HAP-1 (cell line): ENCODE measurements at regions not wholly inside any gene's neighbourhood (a gene's known extent, or its start where the extent isn't known, plus 50 kb on each side); places are given as distances from the start of the nearest gene placed in this dataset.
A peak's percentile ranks its signal among the peaks of the same experiment; 100 is the strongest.

Experiments used
- DNase-seq, 2 experiments: peaks; one replicate each; pipeline ENCODE4 v3.0.0-alpha.2; 2016 to 2020; ENCODE audit warnings: low spot score in 2 of 2
- H3K27me3 ChIP-seq: fragments of 250-450 bp; sonication (Bioruptor Pico); 2 replicates; pipeline ENCODE4 v1.5.1; 2020; ENCODE audit warnings: low read depth, mild to moderate bottlenecking, moderate library complexity
- H3K36me3 ChIP-seq: fragments of 250-450 bp; sonication (Bioruptor Pico); replicated peaks from 2 replicates; pipeline ENCODE4 v1.5.1; 2020; ENCODE audit warnings: mild to moderate bottlenecking
- H3K4me1 ChIP-seq: fragments of 250-450 bp; sonication (Bioruptor Pico); 2 replicates; pipeline ENCODE4 v1.5.1; 2020; ENCODE audit warnings: mild to moderate bottlenecking
- H3K4me3 ChIP-seq: fragments of 250-450 bp; sonication (Bioruptor Pico); 2 replicates; pipeline ENCODE4 v1.5.1; 2020; ENCODE audit warnings: mild to moderate bottlenecking, moderate library complexity
- H3K9me3 ChIP-seq: fragments of 250-450 bp; sonication (Bioruptor Pico); 2 replicates; pipeline ENCODE4 v1.5.1; 2020; ENCODE audit warnings: mild to moderate bottlenecking, moderate library complexity
- in situ Hi-C: fragments of 300-500 bp; cut with MboI; formaldehyde crosslinking; loops from 3 replicates; pipeline ENCODE4 v1.14.3; 2020; ENCODE audit warnings: low sequenced_read_pairs, inconsistent platforms, mixed read lengths

DNA sequence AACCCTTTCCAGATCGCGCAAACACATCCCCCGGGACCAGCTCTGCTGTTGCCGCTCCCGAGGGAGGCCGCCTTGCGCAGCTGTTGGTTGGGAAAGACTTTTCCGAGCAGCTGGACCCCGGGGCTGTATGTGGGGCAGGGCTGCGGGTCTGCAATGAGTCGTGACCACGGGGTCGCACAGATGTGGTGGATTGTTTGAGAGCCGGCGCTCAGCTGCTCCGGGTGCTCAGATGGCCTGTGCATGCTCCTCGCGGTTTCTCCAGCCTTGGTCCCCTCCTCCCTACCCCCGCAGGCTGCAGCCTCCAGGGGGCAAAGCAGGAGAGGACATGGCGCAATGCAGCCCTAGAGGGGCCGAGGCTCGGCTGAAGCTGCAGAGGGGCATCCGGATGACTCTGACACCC is 105.2 kb upstream of the OTOS start:
- in situ Hi-C loops = no loop called here
- no peak for DNase-seq
- no peaks in the 10 kb centered on the region for H3K9me3 ChIP-seq
- no peak overlapping the region for H3K4me3 ChIP-seq
- H3K36me3 ChIP-seq = no peaks in the 10 kb centered on the region
- no peaks in the 10 kb centered on the region for H3K4me1 ChIP-seq
- H3K27me3 ChIP-seq = peaks cover 10% of the 10 kb centered on the region; the same call in 1 of the 2 replicates

DNA sequence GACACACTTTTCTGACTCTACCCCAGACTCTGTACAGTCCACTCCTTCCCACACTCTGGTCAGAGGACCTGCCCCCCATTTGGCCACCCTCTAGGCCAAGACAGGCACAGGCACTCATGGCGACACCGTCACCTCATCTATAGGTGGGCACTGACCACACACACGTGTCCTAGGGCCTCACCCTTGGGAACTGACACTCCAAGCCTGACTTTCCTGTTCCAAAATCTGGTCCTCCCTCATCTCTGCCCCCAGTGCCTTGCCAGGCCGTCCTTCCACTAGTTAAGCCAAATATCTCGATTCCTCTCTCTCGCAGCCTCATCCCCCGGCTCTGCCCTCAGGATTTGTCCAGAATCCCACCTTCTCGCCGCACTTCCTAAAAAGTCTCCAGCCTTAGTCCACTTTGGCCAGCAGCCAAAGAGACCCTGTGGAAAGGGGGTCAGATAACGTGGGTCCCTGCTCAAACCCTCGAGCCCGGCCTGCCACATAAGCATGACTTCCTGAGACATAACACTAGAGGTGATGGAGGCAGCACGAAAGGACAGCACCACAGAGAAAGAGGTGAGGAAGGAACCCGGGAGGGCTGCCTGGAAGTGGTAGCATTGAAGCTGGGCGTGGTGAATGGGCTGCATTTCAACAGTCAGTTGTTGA is 105.8 kb upstream of the OTOS start:
- in situ Hi-C loops = no loop called here
- Histone ChIP-seq H3K36me3 (no peaks in the 10 kb centered on the region), H3K4me3 (no peak overlapping the region), H3K4me1 (no peaks in the 10 kb centered on the region), H3K9me3 (no peaks in the 10 kb centered on the region), H3K27me3 (peaks cover 10% of the 10 kb centered on the region; the same call in 1 of the 2 replicates)
- DNase-seq = no peak

DNA sequence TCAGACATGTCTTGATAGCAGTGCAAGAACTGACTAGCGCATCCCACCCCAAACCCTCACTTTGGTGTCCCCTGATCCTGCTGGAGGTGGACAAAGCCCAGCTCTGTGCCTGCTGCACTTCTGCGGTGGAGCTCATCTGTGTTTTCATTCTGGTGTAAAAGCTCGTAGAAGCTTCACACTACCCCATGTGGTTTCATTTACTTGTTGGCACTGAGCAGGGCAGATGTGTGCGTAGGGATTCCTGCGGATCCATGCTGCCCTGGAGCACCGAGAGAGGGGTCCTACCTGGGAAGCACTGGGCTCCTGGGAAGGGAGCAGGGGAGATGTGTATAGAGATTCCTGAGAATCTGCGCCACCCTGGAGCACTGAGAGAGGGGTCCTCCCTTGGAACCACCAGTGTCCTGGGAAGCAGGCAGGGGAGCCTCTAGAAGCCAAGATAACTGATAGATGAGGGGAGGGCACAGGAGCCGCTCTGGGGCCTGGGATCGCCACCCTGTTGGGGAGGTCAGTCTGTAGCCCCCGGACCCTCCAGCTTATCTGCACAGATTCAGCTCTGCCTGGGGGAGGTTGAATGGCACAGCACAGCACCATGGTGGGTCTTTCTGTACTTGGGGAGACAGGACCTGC is 106.9 kb upstream of the OTOS start:
- Histone ChIP-seq H3K4me3 (no peak overlapping the region), H3K4me1 (no peaks in the 10 kb centered on the region), H3K27me3 (peaks cover 10% of the 10 kb centered on the region; the same call in 1 of the 2 replicates), H3K9me3 (no peaks in the 10 kb centered on the region), H3K36me3 (no peaks in the 10 kb centered on the region)
- in situ Hi-C loops = no loop called here
- no peak for DNase-seq

DNA sequence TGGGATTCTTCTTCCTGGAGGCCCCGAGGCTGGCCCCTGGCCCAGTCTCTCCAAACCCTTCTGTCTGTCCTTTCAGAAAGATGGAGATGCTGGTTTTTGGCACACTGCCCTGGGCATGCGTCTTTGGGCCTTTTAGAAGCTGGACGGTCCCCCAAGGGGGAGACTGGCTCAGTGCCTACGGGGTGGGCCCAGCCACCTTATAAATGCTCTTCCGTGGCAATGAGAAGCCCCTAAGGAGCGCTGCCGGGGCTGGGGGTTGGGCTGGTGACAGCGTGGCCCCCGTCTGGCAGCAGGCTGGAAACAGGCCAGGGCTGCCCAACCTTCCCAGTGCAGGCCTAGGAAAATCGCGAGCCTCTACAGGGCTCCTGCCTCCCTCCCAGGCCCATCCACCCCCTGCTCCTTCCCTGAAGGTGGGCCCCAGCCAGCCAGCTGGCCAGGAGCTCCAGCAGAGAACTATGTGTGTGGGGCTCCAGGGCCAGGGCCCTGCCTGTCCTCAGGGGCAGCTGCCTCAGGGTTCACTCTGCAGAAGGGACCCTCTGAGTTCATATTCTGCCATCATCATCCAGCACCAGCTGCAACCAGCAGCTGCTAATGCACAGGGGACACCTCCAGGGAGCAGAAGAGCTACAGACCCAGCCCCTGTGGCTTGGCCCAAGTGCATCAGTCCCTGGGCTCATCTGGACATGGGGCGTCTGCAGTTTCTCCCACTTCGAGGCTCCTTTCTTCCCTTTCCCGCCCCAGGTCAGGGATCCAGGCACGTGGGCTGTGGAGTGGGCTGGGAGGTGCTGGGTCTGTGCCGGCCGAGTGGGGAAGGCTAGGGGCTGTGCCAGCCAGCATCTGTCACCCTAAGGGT is 107.6 kb upstream of the OTOS start:
- Histone ChIP-seq H3K4me1 (no peaks in the 10 kb centered on the region), H3K36me3 (no peaks in the 10 kb centered on the region), H3K9me3 (no peaks in the 10 kb centered on the region), H3K27me3 (peaks cover 7% of the 10 kb centered on the region; the same call in 1 of the 2 replicates), H3K4me3 (no peak overlapping the region)
- in situ Hi-C loops = no loop called here
- no peak for DNase-seq

DNA sequence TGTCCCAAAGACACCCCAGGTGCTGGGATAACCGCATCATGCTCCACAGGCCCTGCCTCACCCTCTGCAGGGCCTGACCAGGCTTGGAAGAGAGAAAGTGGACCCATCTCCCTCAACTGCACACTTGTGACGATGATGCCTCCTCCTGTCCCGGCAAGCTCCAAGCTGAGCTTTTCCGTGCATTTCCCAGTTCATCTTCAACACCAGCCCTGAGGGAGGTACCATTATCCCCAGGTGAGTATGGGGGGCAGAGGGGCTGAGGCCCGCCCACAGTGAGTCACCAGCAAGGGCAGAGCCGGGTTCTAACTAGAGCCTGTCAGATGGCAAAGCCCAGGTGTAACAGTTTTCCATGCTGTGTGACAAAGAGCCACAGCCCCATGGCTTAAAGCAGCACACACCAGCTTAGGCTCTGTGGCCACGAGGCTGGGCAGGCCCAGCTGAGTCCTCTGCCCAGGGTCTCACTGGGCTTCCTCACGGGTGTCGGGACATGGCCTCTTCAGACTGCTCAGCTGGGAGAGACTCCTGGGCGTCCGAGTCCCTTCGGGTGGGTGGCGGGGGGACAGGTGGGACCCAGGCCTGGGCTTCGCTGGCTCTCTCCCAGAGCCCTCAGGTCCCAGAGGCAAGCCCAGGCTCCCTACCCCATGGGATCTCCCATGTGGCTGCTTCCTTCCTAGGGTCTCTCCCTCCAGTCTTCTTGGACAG is 108.4 kb upstream of the OTOS start:
- Histone ChIP-seq H3K4me1 (no peaks in the 10 kb centered on the region), H3K27me3 (peaks cover 3% of the 10 kb centered on the region; the same call in 1 of the 2 replicates), H3K36me3 (no peaks in the 10 kb centered on the region), H3K9me3 (no peaks in the 10 kb centered on the region), H3K4me3 (no peak overlapping the region)
- in situ Hi-C loops = no loop called here
- DNase-seq = no peak

DNA sequence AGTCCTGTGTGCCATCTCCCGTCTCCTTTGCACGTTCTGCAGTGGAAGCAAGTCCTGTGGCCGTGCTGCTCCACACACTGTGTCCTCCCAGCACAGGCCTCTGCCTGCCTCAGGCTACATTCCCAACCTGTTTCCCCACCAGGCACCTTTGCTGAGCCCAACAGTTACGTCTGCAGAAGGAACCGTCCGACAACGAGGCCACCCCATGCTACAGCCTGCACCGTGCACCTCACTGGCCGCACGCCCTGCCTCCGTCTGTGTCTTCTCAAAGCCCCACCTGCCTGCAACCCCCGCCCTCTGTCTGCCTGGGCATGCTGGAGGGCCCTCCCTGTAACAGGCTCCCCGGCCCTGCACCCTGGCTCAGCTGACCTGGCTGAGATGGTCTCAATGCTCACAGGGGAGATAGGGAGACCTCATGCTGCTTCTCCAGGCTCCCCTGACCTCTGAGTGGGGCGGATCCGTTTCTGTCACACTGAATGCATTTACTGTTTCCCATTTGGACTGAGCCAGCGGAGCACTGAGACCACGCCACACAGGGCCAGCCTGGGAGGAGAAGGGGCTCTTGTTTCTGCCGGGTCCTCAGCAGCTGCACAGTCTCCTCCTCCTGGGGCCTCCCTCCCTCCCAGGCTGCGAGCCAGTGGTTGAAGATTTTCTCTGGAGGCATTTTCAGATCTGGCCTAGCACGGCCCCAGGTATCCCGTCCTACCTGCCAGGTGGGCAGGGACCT is 109.1 kb upstream of the OTOS start:
- Histone ChIP-seq H3K27me3 (peaks cover 3% of the 10 kb centered on the region; the same call in 1 of the 2 replicates), H3K9me3 (no peaks in the 10 kb centered on the region), H3K36me3 (no peaks in the 10 kb centered on the region), H3K4me1 (no peaks in the 10 kb centered on the region), H3K4me3 (no peak overlapping the region)
- DNase-seq = no peak
- in situ Hi-C loops = no loop called here

DNA sequence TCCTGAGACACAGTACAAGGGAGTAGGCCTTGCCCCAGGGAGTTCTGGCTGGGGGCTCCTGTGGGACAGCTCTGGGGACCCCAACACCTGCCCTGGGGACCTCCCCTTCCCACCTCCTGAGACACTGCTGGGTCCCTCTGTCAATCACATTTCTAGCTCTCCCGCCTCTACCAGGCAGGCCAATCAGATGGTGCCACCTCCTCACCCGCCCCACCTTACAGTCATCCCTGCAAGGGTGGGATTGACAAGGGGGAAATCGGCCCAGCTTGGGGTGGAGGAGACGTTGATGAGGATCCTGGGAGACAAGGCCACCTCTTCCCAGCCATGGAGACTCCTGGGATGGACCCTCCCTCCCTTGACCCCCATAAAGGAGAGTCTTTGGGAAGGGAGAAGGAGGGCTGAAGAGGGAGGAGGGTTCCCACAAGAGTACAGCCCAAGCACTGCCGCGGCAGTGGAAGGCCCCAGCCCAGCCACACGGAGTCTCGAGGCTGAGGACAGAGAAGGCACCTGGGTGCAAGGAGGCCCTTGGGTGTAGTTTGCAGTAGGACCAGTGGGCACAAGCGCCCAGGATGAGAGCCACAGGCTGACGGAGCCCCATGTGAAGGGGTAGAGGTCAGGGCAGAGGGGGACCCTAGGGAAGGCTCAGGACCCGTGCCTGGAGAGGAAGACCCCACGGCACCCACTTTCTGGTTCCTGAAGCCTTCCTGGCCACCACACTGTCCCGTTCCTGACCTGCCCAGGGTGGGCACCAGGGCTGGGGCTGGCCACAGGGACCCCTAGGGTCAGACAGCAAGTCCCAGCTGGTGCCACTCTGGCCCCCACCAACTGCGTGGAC is 109.9 kb upstream of the OTOS start:
- no peak for DNase-seq
- Histone ChIP-seq H3K4me3 (no peak overlapping the region), H3K9me3 (no peaks in the 10 kb centered on the region), H3K36me3 (no peaks in the 10 kb centered on the region), H3K27me3 (no peaks in the 10 kb centered on the region), H3K4me1 (no peaks in the 10 kb centered on the region)
- in situ Hi-C loops = no loop called here

DNA sequence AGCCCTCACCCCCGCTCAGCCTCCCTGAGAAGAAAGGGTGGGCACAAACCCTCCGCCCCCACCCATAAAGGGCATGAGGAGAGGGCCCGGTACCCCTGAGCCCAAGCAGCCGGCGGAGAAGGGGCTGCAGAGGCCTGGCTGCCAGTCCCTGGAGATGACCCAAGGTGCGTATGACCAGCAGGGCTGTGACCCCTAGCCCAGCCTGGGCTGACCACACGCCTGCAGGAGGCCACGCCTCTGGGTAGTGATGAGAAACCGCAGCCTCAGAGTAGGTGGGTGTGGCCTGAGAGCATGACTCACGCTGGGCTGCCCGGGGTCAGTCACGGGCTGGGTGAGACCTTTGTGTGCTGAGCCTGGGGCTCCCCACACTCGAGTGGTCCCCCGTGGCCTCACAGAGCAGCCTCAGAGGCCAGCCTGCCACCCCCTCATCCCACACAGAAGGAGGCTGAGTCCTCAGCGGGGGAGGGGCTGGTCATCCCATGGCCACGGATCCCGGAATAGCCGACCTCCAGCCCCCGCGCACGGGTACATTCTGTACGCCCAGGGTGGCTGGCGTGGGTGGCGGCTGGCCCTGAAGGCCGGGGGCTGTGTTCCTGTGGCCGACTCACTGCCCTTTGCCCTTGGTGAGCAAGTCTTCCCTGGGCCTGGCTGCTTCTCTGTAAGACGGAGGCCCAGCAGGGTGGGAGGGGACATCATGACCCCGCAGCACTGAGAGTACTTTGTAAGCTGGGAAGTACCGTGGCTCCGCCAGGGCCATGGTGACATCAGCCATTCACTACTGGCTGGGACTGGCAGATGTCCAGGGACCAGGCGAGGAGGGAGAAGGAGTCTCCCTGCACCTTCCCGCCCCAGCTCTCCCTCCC is 110.8 kb upstream of the OTOS start:
- Histone ChIP-seq H3K4me3 (no peak overlapping the region), H3K9me3 (no peaks in the 10 kb centered on the region), H3K4me1 (no peaks in the 10 kb centered on the region), H3K27me3 (no peaks in the 10 kb centered on the region), H3K36me3 (no peaks in the 10 kb centered on the region)
- DNase-seq = peak in 1 of 2 experiments; percentile 50
- in situ Hi-C loops = no loop called here

DNA sequence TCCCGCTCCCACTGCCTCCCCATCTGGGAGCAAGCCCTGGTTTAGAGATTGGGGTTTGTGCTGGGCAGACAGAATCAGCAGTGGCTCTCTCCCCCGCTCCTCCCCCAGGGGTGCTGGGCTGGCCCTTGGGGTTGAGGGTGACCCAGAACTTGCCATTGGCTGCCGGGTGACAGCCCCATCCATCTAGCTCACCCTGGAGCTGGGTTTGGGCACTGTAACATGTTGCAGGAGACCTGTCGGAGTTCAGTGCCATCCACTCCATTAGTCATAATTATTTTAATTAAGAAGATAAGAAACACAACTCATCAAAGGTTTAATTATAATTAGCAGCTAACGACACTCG is 111.4 kb upstream of the OTOS start:
- no peaks in the 10 kb centered on the region for H3K4me1 ChIP-seq

DNA sequence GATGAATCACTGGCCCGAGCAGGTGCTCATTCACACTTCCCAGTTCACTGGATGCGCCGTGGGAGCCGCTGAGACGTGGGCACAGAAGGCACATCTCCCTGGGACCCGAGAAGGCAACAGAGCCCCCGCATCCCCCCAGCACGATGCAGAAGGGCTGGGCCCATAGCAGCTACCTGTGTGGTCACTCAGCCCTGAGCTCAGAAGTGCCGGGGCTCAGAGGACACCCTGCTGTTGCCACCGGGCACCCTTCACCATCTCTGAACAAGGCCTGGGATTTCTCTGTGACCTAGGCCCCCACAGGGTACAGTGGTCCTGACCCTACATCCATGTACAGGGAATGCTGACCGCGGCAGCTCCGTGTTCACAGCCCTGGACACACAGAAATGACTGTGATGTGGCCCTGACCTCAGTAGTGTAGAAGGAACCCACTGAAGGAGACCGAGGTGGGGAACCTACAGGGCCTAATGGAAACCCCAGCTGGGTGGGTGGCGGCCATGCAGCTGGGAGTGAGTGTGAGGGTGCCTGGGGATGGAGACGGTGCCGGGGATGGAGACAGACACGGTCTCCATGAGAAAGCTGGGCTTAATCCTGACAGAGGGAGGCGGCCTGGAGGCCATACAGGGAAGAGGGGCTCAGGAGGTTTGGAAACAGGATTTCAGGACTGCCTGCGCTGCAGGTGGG is 111.9 kb upstream of the OTOS start:
- H3K4me3 ChIP-seq = no peak overlapping the region
- DNase-seq = no peak
- no peaks in the 10 kb centered on the region for H3K27me3 ChIP-seq
- in situ Hi-C loops = no loop called here
- H3K36me3 ChIP-seq = no peaks in the 10 kb centered on the region
- no peaks in the 10 kb centered on the region for H3K9me3 ChIP-seq
- no peaks in the 10 kb centered on the region for H3K4me1 ChIP-seq

More for the DNA sequence above, 111.4 kb upstream of the OTOS start:
- Histone ChIP-seq H3K9me3 (no peaks in the 10 kb centered on the region), H3K36me3 (no peaks in the 10 kb centered on the region), H3K4me3 (no peak overlapping the region), H3K27me3 (no peaks in the 10 kb centered on the region)
- DNase-seq = no peak
- in situ Hi-C loops = no loop called here

DNA sequence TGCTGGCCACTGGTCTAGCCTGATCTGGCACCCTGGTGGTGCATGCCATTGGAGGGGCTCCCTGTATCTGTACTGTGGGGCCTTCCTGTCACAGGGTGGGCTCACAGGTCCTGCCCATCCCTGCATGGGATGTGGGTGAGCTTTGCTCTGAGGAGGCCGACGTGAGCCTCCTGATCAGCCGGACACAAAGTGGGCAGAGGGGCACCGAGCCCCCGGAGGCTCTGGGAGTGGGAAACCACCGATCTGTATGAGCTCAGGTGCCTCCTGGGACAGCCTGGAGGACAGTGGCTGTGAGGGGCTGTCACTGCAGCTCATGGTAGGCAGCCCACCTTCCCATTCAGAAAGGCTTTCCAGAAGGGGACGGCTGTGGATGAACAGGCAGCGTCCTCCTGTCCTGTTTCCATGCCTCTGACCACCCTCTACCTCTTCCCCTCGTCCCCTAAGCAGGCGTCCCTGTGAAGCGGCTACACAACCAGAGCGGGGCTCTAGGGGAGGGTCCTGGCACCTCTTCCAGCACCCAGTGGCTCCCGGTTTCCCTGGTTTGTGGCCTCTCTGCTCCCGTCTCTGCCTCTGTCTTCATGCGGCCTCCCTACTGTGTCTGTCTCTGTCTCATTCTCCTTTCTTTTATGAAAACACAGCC is 112.5 kb upstream of the OTOS start:
- no peak for DNase-seq
- Histone ChIP-seq H3K9me3 (no peaks in the 10 kb centered on the region), H3K36me3 (no peaks in the 10 kb centered on the region), H3K27me3 (no peaks in the 10 kb centered on the region), H3K4me1 (no peaks in the 10 kb centered on the region), H3K4me3 (no peak overlapping the region)
- in situ Hi-C loops = no loop called here
